ENCODE measurements at regions not wholly inside any gene's neighbourhood (a gene's known extent, or its start where the extent isn't known, plus 50 kb on each side); places are given as distances from the start of the nearest gene placed in this dataset.

DNA sequence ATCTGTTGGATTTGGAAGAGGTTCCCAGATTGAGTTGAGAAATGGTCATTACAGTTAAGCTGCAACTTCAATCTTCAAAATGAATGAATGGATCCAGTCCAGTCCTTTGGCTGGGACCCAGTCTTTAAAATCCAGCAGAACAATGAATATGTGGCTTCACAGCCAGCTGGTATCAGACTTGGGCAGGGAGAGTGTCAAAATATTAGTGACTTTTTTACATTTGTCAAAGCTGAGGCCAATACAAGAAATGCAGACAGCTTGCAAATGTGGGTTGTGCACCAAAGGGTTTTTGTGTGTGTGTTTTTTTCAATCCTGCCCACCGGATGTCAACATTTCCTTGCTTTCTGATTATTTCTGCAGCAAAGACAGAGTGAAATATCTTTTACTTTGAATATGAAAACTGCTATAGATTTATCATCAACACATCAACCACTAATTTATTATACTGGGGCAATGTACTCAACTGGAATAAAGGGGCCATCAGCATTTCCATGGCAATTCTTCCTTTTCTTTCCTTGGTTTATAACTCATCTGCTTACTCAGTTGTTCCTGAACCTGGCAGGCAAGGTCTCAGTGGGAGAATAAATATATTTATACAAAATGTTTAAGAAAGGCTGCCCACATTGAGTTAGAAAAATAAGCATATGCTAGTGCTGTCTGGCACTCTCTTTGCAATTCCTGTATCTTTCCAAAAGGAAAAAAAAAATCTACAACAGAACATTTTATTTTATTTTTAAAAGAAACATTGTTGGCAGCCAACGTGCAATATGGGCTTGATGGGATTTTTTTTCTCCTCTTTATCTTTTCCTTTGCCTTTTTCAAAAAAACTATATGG, 491.6 kb upstream of the C1orf87 start:
- Histone ChIP-seq H3K36me3 (ENCODE audit: control insufficient read depth, insufficient read depth, low read length) (no peaks in the 10 kb centered on the region), H3K4me3 (ENCODE audit: low read depth, low read length) (no peak overlapping the region), H3K27me3 (ENCODE audit: control insufficient read depth, insufficient read depth, low read length) (no peaks in the 10 kb centered on the region)
- no peak for DNase-seq (ENCODE audit: low read depth)
- TF ChIP-seq, protein P1, sequence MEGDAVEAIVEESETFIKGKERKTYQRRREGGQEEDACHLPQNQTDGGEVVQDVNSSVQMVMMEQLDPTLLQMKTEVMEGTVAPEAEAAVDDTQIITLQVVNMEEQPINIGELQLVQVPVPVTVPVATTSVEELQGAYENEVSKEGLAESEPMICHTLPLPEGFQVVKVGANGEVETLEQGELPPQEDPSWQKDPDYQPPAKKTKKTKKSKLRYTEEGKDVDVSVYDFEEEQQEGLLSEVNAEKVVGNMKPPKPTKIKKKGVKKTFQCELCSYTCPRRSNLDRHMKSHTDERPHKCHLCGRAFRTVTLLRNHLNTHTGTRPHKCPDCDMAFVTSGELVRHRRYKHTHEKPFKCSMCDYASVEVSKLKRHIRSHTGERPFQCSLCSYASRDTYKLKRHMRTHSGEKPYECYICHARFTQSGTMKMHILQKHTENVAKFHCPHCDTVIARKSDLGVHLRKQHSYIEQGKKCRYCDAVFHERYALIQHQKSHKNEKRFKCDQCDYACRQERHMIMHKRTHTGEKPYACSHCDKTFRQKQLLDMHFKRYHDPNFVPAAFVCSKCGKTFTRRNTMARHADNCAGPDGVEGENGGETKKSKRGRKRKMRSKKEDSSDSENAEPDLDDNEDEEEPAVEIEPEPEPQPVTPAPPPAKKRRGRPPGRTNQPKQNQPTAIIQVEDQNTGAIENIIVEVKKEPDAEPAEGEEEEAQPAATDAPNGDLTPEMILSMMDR (IDR thresholded peaks at IDR 0.05; ENCODE audit: insufficient read depth, low read length, poor library complexity, severe bottlenecking): no peak

DNA sequence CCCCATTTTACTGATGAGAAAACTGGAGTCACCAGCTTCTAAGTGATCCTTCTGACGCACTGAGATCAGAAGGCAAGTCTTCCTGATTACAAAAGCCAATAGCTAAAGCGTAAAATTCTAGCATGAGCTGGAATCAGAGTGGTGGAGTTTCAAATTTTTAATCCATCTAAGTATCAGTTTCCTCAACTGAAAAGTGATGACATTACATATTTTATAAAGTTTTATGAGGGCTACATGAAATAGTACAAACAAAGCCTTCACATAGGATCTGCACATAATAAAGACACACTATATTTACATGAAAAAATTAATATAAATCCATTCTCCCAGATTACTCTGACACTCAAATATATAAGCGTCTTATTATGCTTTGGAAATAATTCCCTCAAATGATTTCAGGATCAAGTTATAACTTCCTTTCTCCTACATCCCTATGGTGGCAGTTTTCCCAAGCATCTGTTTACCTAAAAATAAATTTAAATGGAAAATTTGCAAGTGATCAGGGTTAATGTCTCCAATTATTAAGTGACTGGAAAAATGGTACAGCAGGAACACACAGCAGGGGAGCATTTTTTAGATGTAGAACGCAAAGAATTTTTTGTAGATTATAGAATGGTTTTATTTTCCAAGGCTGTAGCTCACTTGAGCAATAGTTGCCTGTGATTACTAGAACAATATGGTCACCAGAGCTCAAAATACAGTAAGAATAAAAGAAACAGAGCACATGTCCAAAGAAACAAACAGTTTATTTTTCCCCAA, 490.4 kb upstream of the C1orf87 start:
- TF ChIP-seq, protein P1 (IDR thresholded peaks at IDR 0.05; ENCODE audit: insufficient read depth, low read length, poor library complexity, severe bottlenecking): no peak
- DNase-seq (ENCODE audit: low read depth): no peak
- Histone ChIP-seq H3K27me3 (ENCODE audit: control insufficient read depth, insufficient read depth, low read length) (no peaks in the 10 kb centered on the region), H3K36me3 (ENCODE audit: control insufficient read depth, insufficient read depth, low read length) (no peaks in the 10 kb centered on the region), H3K4me3 (ENCODE audit: low read depth, low read length) (no peak overlapping the region)

DNA sequence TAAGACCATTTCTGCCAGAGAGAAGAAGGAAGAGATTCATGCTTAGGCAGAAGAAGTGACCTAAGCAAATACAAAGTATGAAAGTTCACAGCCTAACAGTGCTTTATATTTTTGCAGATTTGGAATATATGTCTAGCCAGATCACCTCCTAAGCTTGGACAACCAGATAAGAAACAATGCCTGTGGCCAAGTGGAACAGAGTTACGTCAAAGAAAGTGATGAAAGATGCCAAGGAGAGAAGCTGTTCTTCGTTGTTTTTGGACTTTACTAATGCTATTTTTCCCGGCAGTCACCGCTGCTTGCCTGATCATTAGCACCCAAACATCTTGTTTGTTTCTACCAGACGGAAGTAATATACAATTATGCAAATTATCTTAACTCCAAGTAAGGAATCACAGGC, 489.2 kb upstream of the C1orf87 start:
- DNase-seq (ENCODE audit: low read depth): no peak
- TF ChIP-seq, protein P1 (IDR thresholded peaks at IDR 0.05; ENCODE audit: insufficient read depth, low read length, poor library complexity, severe bottlenecking): no peak
- no peak overlapping the region for H3K4me3 ChIP-seq (ENCODE audit: low read depth, low read length)
- H3K27me3 ChIP-seq (ENCODE audit: control insufficient read depth, insufficient read depth, low read length): no peaks in the 10 kb centered on the region
- no peaks in the 10 kb centered on the region for H3K36me3 ChIP-seq (ENCODE audit: control insufficient read depth, insufficient read depth, low read length)

DNA sequence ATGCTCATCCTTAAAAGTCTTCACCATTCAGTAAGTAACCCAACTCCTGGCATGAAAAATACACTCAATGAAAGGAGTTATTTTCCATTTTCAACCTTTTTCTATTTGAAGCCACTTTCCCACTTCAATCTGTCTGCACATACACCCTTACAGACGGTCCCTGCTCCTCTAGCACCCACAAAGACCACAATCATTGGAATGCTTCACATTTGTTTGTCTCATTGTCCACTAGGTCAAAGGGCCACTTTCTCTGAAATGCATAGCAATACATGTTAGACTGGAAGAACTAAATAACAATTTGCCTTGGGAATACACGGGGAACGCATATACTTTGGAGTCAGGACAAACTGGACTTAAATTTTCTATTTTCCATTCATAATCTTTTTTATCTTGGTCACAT, 487.1 kb upstream of the C1orf87 start:
- TF ChIP-seq, protein P1 (IDR thresholded peaks at IDR 0.05; ENCODE audit: insufficient read depth, low read length, poor library complexity, severe bottlenecking): no peak
- H3K4me3 ChIP-seq (ENCODE audit: low read depth, low read length): no peak overlapping the region
- no peaks in the 10 kb centered on the region for H3K27me3 ChIP-seq (ENCODE audit: control insufficient read depth, insufficient read depth, low read length)
- DNase-seq (ENCODE audit: low read depth): no peak
- H3K36me3 ChIP-seq (ENCODE audit: control insufficient read depth, insufficient read depth, low read length): no peaks in the 10 kb centered on the region

DNA sequence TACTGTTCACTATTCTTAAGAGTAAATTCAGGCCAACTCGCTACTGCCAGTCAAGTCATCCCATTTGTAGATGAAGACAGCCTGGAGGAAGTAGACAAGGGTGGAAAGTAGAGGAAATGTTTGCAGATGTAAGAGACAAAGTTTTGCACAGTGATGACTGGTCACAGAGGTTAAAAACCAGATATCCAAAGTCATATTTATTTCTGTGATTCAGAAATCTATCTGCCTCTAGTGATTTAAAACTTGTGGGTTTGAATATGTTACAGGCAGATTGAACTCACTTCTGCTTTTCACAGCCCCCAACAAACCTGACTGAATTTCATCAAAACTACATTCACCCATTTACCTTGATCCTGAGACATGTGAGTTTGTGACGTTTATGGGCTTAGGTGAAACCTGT, 484.7 kb upstream of the C1orf87 start:
- no peaks in the 10 kb centered on the region for H3K27me3 ChIP-seq (ENCODE audit: control insufficient read depth, insufficient read depth, low read length)
- DNase-seq (ENCODE audit: low read depth): no peak
- H3K4me3 ChIP-seq (ENCODE audit: low read depth, low read length): no peak overlapping the region
- H3K36me3 ChIP-seq (ENCODE audit: control insufficient read depth, insufficient read depth, low read length): no peaks in the 10 kb centered on the region
- TF ChIP-seq, protein P1 (IDR thresholded peaks at IDR 0.05; ENCODE audit: insufficient read depth, low read length, poor library complexity, severe bottlenecking): no peak

All from kidney epithelial cell (primary cell).